Ishikawa (cell line): ENCODE measurements at regions not wholly inside any gene's neighbourhood (a gene's known extent, or its start where the extent isn't known, plus 50 kb on each side); places are given as distances from the start of the nearest gene placed in this dataset.

ENCODE experiments used
- CEBPB ChIP-seq: IDR thresholded peaks from 2 replicates; pipeline ENCODE4 v1.6.1; 2012
- CREB1 ChIP-seq: IDR thresholded peaks from 2 replicates; pipeline ENCODE4 v1.6.1; 2012; ENCODE audit warnings: low read depth
- EGR1 ChIP-seq: IDR thresholded peaks from 2 replicates; pipeline ENCODE4 v1.6.1; 2012
- EP300 ChIP-seq: IDR thresholded peaks from 2 replicates; pipeline ENCODE4 v1.6.1; 2012; ENCODE audit warnings: borderline replicate concordance
- FOXM1 ChIP-seq: IDR thresholded peaks from 2 replicates; pipeline ENCODE4 v1.6.1; 2012; ENCODE audit warnings: low read depth, borderline replicate concordance
- MAX ChIP-seq: IDR thresholded peaks from 2 replicates; pipeline ENCODE4 v1.6.1; 2012
- NFIC ChIP-seq: IDR thresholded peaks from 2 replicates; pipeline ENCODE4 v1.6.1; 2012
- RAD21 ChIP-seq: IDR thresholded peaks from 2 replicates; pipeline ENCODE4 v1.6.1; 2012; ENCODE audit warnings: low read depth
- TAF1 ChIP-seq: IDR thresholded peaks from 2 replicates; pipeline ENCODE4 v1.6.1; 2012; ENCODE audit warnings: low read depth, mild to moderate bottlenecking
- TCF12 ChIP-seq: IDR thresholded peaks from 2 replicates; pipeline ENCODE4 v1.6.1; 2012; ENCODE audit warnings: low read depth
- TEAD4 ChIP-seq: IDR thresholded peaks from 2 replicates; pipeline ENCODE4 v1.6.1; 2012
- YY1 ChIP-seq: IDR thresholded peaks from 2 replicates; pipeline ENCODE4 v1.6.1; 2012; ENCODE audit warnings: low read depth
- ZBTB7A ChIP-seq: IDR thresholded peaks from 2 replicates; pipeline ENCODE4 v1.6.1; 2012; ENCODE audit warnings: low read depth
- TF ChIP-seq, protein P1 (sequence below): IDR thresholded peaks from 2 replicates; pipeline ENCODE4 v1.6.1; 2012
- TF ChIP-seq, protein P2 (sequence below): IDR thresholded peaks from 2 replicates; pipeline ENCODE4 v1.6.1; 2012; ENCODE audit warnings: low read depth, mild to moderate bottlenecking

GRCh38 chr2:190792956-190793888 is 87.4 kb upstream of the GLS start:
- TF ChIP-seq ZBTB7A (no peak), RAD21 (no peak)

DNA sequence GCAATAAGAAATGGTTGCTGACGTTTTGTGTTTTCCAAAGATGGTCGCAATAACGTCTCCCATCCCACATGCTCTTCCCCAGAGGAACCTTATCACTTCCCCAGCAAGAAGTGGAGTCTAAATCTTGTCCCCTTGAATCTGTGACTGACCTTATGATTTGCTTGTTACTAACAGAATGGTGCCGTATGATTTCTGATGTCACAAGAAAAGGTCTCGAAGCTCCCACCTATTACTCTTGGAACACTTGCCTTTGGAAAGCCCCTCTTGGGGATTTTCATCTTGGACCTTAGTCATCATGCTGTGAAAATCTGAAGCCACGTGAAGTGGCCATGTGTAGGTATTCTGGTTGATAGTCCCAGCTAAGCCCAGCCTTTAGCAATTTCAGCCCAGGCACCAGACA is 86.2 kb upstream of the GLS start:
- TF ChIP-seq, protein P1, sequence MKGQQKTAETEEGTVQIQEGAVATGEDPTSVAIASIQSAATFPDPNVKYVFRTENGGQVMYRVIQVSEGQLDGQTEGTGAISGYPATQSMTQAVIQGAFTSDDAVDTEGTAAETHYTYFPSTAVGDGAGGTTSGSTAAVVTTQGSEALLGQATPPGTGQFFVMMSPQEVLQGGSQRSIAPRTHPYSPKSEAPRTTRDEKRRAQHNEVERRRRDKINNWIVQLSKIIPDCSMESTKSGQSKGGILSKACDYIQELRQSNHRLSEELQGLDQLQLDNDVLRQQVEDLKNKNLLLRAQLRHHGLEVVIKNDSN: no peak
- TF ChIP-seq EP300 (no peak), FOXM1 (no peak), TCF12 (no peak), YY1 (no peak), CREB1 (no peak), EGR1 (no peak), MAX (no peak), RAD21 (no peak), CEBPB (no peak), TEAD4 (no peak), NFIC (no peak), ZBTB7A (no peak), TAF1 (no peak)
- TF ChIP-seq, protein P2, sequence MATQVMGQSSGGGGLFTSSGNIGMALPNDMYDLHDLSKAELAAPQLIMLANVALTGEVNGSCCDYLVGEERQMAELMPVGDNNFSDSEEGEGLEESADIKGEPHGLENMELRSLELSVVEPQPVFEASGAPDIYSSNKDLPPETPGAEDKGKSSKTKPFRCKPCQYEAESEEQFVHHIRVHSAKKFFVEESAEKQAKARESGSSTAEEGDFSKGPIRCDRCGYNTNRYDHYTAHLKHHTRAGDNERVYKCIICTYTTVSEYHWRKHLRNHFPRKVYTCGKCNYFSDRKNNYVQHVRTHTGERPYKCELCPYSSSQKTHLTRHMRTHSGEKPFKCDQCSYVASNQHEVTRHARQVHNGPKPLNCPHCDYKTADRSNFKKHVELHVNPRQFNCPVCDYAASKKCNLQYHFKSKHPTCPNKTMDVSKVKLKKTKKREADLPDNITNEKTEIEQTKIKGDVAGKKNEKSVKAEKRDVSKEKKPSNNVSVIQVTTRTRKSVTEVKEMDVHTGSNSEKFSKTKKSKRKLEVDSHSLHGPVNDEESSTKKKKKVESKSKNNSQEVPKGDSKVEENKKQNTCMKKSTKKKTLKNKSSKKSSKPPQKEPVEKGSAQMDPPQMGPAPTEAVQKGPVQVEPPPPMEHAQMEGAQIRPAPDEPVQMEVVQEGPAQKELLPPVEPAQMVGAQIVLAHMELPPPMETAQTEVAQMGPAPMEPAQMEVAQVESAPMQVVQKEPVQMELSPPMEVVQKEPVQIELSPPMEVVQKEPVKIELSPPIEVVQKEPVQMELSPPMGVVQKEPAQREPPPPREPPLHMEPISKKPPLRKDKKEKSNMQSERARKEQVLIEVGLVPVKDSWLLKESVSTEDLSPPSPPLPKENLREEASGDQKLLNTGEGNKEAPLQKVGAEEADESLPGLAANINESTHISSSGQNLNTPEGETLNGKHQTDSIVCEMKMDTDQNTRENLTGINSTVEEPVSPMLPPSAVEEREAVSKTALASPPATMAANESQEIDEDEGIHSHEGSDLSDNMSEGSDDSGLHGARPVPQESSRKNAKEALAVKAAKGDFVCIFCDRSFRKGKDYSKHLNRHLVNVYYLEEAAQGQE: no peak

GRCh38 chr2:190794790-190795189 is 85.8 kb upstream of the GLS start:
- no peak for TF ChIP-seq EP300
- TF ChIP-seq FOXM1: no peak
- TF ChIP-seq NFIC: no peak
- TF ChIP-seq YY1: no peak
- no peak for TF ChIP-seq MAX
- TF ChIP-seq ZBTB7A: no peak
- TF ChIP-seq TCF12: no peak
- no peak for TF ChIP-seq EGR1
- no peak for TF ChIP-seq CREB1
- TF ChIP-seq CEBPB: no peak

DNA sequence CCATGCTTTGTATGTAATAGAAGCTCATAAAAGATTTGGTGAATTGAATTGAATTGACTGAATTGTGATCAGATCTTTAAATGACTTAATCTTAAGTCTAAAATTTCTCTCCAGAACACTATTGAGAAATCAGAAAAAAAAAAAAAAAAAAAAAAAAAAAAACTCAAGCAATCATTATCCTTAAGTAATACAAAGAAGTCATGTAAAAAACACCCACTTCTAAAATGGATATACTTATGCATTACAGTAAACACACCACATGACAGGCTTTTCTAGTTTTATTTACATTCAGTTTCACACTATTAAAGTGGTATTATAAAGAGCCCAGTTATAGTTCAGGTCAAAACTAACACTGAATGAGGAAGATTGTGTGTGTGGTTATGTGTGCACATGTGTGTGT is 84.9 kb upstream of the GLS start:
- no peak for TF ChIP-seq EGR1
- no peak for TF ChIP-seq MAX

GRCh38 chr2:190799999-190800398 is 80.6 kb upstream of the GLS start:
- TF ChIP-seq NFIC: no peak
- no peak for TF ChIP-seq EGR1
- no peak for TF ChIP-seq FOXM1
- TF ChIP-seq TCF12: no peak
- TF ChIP-seq YY1: no peak
- TF ChIP-seq RAD21: no peak
- no peak for TF ChIP-seq MAX
- no peak for TF ChIP-seq CREB1
- TF ChIP-seq EP300: no peak
- no peak for TF ChIP-seq TAF1
- TF ChIP-seq ZBTB7A: no peak
- TF ChIP-seq, protein P1: no peak
- TF ChIP-seq, protein P2: no peak
- TF ChIP-seq TEAD4: no peak

DNA sequence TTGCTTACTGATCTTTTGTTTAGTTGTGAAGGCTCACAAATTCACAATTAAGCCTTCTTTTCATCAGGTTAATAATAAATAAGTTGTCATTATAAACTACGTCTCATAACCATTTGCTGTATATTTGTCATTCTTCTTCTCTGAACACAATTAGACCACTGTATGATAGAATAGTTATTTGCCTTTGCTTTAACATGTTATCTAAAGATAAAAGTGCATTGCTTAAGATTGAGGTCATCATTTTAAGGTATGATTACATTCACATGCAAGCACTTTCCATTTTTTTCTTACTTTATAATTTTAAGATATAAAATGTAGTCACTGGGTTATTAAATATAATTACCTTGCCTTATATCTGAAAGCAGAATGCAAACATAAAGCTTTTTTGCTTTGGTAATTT is 80.1 kb upstream of the GLS start:
- TF ChIP-seq TCF12 (no peak), EGR1 (no peak), FOXM1 (no peak), TEAD4 (no peak), CEBPB (no peak), ZBTB7A (no peak), YY1 (no peak), NFIC (no peak), RAD21 (no peak), TAF1 (no peak), CREB1 (no peak), EP300 (no peak), MAX (no peak)
- TF ChIP-seq, protein P2: no peak
- TF ChIP-seq, protein P1: no peak
